ENCODE measurements at regions not wholly inside any gene's neighbourhood (a gene's known extent, or its start where the extent isn't known, plus 50 kb on each side); places are given as distances from the start of the nearest gene placed in this dataset.

GRCh38 chr1:3954170-3955169 lies 54.4 kb upstream of the C1orf174 start:
- no peak for DNase-seq (ENCODE audit: low spot score)

DNA sequence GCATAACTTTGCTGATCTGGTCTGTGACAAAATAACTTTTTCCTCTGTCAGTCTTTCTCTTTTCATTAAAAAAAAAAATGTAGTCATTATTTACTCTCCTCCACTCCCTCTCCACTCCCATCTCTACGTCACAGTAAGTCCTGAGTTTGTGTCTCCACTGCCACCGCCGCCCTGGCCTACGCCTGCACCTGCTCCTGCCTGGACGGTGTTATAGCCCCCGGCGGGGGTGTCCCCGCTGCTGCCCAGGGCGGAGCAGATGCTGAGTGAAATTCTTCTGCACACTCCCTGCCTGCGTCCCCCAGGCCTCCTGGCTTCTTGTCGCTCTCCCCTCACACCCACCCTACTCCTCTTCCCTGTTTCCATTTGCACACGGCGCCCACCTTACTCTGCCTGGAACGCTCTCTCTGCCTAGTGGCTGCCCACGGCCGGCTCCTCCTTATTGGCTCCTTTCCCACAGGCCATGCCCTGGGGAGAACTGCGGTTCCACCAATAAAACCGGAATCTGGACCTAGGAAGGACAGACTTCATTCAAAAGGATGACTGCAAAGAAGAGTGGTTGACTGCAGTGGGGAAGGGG lies 55.2 kb upstream of the C1orf174 start:
- DNase-seq (ENCODE audit: low spot score), result no peak

- no peak for DNase-seq (ENCODE audit: low spot score)
Observed at GRCh38 chr1:3956527-3957170, 56.6 kb upstream of the C1orf174 start.

- DNase-seq (ENCODE audit: low spot score), result no peak
Observed at GRCh38 chr1:3959361-3959760, 59.3 kb upstream of the C1orf174 start.

GRCh38 chr1:3963554-3963953 lies 63.5 kb upstream of the C1orf174 start:
- no peak for DNase-seq (ENCODE audit: low spot score)

- DNase-seq (ENCODE audit: low spot score), result no peak
Observed at GRCh38 chr1:3965693-3966092, 65.6 kb upstream of the C1orf174 start.

DNA sequence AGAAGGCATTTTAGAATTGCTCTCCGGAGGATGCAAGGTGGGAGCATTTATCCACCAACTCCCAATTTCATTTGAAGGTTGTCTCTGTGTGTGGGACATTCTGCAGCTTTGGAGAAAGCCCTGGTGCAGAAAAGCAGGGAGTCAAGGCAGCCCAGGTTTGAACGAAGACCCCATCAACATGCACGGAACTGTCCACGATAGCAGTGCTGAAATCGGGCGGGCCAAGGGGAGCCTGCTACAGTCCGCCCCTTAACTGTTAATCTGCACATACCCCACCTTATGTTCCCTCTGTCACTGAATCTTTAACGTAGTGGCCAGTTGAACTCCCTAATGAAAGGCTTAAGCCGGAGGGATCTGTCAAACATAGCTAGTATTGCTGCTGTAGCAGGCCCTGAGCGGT lies 68.8 kb upstream of the C1orf174 start:
- DNase-seq (ENCODE audit: low spot score), result no peak

DNA sequence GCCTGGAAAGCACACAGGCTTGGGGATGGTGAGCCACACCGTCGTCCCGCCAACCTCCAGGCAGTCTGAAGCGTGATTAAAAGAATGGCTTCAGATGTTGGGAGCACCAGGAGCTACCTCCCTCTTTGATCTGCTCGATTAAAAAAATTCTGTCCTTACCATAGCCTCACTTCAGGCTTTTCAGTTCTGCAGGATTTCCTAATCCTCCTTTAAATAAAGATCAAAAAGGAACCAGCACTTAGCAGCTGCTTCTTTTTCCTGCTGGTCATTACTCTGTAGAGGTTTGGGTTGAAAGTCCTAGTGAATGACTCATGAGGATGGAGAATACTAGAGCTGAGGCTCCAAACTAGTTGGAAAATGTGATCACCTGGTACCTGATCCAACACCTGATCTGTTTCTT lies 71.9 kb upstream of the C1orf174 start:
- DNase-seq (ENCODE audit: low spot score), result no peak

DNA sequence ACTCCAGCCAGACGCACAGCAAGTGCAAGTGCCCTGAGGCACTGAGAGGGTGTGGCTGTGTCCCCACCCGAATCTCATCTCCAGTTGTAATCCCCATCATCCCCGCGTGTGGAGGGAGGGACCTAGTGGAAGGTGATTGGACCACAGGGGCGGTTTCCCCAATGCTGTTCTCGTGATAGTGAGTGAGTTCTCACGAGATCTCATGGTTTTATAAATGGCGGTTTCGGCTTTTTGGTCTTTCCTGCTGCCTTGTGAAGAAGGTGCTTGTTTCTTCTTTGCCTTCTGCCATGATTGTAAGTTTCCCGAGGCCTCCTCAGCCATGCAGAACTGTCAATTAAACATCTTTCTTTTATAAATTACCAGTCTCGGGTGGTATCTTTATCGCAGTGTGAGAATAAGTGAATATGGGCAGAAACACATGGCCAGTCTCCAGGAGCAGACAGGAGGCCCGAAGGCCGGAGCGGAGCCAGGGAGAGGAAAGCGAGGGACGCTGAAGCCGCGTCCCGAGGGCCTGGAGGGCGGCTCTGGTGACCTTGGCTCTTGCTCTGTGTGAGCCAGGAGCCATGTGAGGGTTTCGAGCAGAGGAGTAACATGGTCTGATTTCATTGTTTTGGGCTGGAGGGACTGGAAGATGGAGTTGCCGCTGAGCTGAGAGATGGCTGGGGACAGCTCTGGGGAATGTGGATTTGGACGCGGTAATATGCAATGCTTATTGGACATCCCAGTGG lies 76.0 kb upstream of the C1orf174 start:
- DNase-seq (ENCODE audit: low spot score), result no peak

DNA sequence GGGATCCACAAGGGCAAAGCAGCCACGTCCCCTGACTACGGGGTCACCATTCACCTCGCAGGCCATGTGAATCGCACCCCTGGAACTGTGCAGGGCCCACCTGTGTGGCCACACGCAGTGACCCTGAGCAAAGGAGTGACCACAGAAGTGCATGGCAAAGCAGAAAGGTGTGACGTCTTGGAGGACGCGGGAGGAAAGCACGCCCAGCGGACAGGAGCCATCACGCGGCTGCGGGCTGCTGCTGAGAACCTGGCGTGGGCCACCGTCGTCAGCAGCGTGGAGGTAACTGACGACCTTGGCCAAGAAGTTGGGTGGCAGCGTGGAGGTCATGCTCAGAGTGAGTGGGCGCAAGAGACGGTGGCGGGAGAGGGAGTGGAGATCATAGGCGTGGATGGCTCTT lies 76.7 kb upstream of the C1orf174 start:
- no peak for DNase-seq (ENCODE audit: low spot score)

- no peak for DNase-seq (ENCODE audit: low spot score)
Observed at GRCh38 chr1:3978196-3978989, 78.3 kb upstream of the C1orf174 start.

- no peak for DNase-seq (ENCODE audit: low spot score)
Observed at GRCh38 chr1:3978990-3979325, 78.9 kb upstream of the C1orf174 start.

DNA sequence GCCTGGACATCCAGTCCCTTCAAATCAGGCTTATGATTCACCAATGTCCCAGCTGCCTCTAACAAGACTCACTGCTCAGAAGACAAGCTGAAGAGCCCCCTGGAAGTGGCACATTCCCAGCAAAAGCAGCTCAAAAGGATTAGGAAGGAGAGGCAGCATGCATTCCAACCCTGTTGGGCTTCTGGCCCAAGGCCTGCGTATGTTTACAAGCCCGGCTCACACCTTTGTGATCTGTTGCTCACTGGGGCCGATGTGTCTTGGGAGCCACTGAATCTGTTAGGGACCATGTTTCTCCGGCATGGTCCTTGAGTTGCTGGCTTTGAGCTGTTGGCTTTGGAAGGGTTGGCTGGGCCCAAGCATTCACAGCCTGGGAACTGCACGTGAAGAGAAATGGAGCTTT lies 81.2 kb upstream of the C1orf174 start:
- no peak for DNase-seq (ENCODE audit: low spot score)

GRCh38 chr1:3981746-3982505 lies 81.9 kb upstream of the C1orf174 start:
- no peak for DNase-seq (ENCODE audit: low spot score)

GRCh38 chr1:3983181-3983580 lies 83.1 kb upstream of the C1orf174 start:
- no peak for DNase-seq (ENCODE audit: low spot score)

DNA sequence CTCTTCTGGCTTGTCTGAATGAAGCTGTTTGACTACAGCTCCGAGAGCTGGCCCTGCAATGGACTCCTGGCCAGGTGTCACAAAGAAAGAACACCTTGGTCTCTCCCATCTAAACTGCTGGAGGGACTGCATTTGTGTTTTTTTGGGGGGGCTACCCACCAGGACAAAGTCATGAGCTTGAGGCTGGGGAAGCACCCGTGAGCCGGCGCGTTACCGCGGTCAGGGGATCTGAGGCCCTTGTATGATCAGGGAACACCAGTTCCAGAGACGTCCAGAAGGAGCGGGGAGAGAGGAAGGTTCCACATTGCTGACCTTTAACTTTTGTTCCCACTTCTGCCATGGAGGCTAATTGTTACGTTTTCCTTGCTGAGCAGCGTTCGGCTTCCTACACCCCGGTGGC lies 84.5 kb upstream of the C1orf174 start:
- no peak for DNase-seq (ENCODE audit: low spot score)

DNA sequence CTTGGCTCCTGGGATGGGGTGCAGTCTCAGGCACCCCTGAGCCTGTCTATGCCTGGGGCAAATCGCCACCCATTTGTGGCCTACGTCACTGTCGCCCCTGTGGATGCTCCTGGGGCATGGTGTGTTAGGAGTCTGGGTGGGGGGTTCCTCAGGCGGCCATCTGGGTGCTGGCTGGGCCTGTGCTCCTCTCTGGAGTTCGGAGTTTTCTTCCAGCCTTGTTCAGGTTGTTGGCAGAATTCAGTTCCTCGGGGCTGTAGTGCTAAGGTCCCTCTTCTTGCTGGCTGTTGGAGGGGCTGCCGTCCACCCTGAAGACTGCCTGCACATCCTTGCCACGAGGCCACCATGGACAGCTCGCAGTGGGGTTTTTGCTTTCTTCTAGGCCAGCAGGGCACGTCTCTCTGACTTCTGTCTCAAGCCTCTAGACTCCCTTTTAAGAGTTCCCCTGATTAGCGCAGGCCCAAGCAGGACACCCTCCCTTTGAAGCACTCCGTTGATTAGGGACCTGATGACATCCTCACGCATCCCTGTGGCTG lies 86.7 kb upstream of the C1orf174 start:
- DNase-seq (ENCODE audit: low spot score), result no peak

DNA sequence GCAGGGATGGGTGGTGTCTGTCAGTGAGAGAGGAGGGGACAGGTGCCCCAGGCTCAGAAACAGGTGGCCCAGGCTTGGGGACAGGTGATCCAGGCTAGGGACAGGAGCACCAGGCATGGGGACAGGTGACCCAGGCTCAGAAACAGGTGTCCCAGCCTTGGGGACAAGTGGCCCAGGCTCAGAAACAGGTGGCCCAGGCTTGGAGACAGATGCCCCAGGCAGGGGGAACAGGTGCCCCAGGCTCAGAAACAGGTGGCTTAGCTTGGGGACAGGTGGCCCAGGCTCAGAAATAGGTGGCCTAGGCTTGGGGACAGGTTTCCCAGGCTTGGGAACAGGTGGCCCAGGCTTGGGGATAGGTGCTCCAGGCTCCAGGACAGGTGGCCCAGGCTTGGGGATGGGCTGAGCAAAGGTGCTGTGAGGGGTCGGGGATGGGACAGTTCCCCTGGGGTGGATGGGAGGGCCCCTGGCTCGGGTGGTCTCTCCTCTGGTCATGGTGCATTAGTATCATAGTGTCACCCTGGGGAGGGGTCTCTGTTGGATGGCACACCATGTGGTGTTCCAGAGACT lies 87.7 kb upstream of the C1orf174 start:
- no peak for DNase-seq (ENCODE audit: low spot score)

- no peak for DNase-seq (ENCODE audit: low spot score)
Observed at GRCh38 chr1:3988431-3988830, 88.4 kb upstream of the C1orf174 start.

DNA sequence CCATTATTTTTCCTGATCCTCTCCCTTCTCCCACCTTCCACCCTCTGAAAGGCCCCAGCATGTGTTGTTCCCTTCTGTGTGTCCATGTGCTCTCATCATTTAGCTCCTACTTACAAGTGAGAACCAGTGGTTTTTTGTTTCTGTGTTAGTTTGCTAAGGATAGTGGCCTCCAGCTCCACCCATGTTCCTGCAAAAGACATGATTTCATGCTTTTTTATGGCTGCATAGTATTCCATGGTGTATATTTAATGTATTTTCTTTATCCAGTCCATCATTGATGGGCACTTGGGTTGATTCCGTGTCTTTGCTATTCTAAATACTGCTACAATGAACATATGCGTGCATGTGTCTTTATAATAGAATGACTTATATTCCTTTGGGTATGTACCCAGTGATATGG lies 89.4 kb upstream of the C1orf174 start:
- DNase-seq (ENCODE audit: low spot score), result no peak

Data from CD4-positive, alpha-beta T cell treated with Interleukin-15 for 4 hours (primary cell).